ENCODE measurements at regions not wholly inside any gene's neighbourhood (a gene's known extent, or its start where the extent isn't known, plus 50 kb on each side); places are given as distances from the start of the nearest gene placed in this dataset.

GRCh38 chr7:113289140-113289740, 170.9 kb upstream of the SMIM30 start:
- ChIA-PET POLR2A (no interaction called here), CTCF (interaction anchor here (0.6 to 2.6 kb wide), 22 partner anchors 8 to 739 kb away, joined by 3 to 46 read pairs (median 4); a partner anchor contains a TSS)
- no peak for DNase-seq (ENCODE audit: low read depth, low spot score)
- H3K27ac ChIP-seq (ENCODE audit: low read depth, low read length): no peak overlapping the region
- H3K9me3 ChIP-seq (ENCODE audit: control insufficient read depth, insufficient read depth, low read length): peaks cover 4% of the 10 kb centered on the region; the same call in 1 of the 2 replicates
- no peaks in the 10 kb centered on the region for H3K27me3 ChIP-seq (ENCODE audit: control insufficient read depth, insufficient read depth, low read length)
- peak; percentile 76 for TF ChIP-seq CTCF (IDR thresholded peaks at IDR 0.05; ENCODE audit: low read depth, low read length)
- no peak overlapping the region for H3K4me3 ChIP-seq (ENCODE audit: low read depth, low read length)

GRCh38 chr7:113285411-113285810, 167.1 kb upstream of the SMIM30 start:
- no peak for DNase-seq (ENCODE audit: low read depth, low spot score)
- TF ChIP-seq CTCF (IDR thresholded peaks at IDR 0.05; ENCODE audit: low read depth, low read length): no peak
- ChIA-PET CTCF (interaction anchor here (1.1 kb wide), 1 partner anchor 126 kb away, joined by 3 read pairs; no protein-coding TSS in a partner anchor), POLR2A (no interaction called here)
- H3K4me3 ChIP-seq (ENCODE audit: low read depth, low read length): no peak overlapping the region
- H3K9me3 ChIP-seq (ENCODE audit: control insufficient read depth, insufficient read depth, low read length): peaks cover 4% of the 10 kb centered on the region; the same call in 1 of the 2 replicates
- no peaks in the 10 kb centered on the region for H3K27me3 ChIP-seq (ENCODE audit: control insufficient read depth, insufficient read depth, low read length)
- H3K27ac ChIP-seq (ENCODE audit: low read depth, low read length): no peak overlapping the region

- H3K27me3 ChIP-seq (ENCODE audit: control insufficient read depth, insufficient read depth, low read length): no peaks in the 10 kb centered on the region
- H3K9me3 ChIP-seq (ENCODE audit: control insufficient read depth, insufficient read depth, low read length): peaks cover 4% of the 10 kb centered on the region; the same call in 1 of the 2 replicates
- no peak overlapping the region for H3K4me3 ChIP-seq (ENCODE audit: low read depth, low read length)
- no peak for TF ChIP-seq CTCF (IDR thresholded peaks at IDR 0.05; ENCODE audit: low read depth, low read length)
- H3K27ac ChIP-seq (ENCODE audit: low read depth, low read length): no peak overlapping the region
- CTCF ChIA-PET: interaction anchor here (2.2 kb wide), 1 partner anchor 124 kb away, joined by 5 read pairs; no protein-coding TSS in a partner anchor
- peak; percentile 41 for DNase-seq (ENCODE audit: low read depth, low spot score)
- POLR2A ChIA-PET: no interaction called here
Observed at GRCh38 chr7:113283861-113284260, 165.5 kb upstream of the SMIM30 start.

GRCh38 chr7:113282875-113283274, 164.5 kb upstream of the SMIM30 start:
- ChIA-PET CTCF (interaction anchor here (2.2 kb wide), 1 partner anchor 123 kb away, joined by 5 read pairs; no protein-coding TSS in a partner anchor), POLR2A (no interaction called here)
- DNase-seq (ENCODE audit: low read depth, low spot score): no peak
- TF ChIP-seq CTCF (IDR thresholded peaks at IDR 0.05; ENCODE audit: low read depth, low read length): no peak
- no peaks in the 10 kb centered on the region for H3K27me3 ChIP-seq (ENCODE audit: control insufficient read depth, insufficient read depth, low read length)
- no peak overlapping the region for H3K27ac ChIP-seq (ENCODE audit: low read depth, low read length)
- no peak overlapping the region for H3K4me3 ChIP-seq (ENCODE audit: low read depth, low read length)
- H3K9me3 ChIP-seq (ENCODE audit: control insufficient read depth, insufficient read depth, low read length): peaks cover 4% of the 10 kb centered on the region; the same call in 1 of the 2 replicates

- no peak overlapping the region for H3K4me3 ChIP-seq (ENCODE audit: low read depth, low read length)
- no peak overlapping the region for H3K27ac ChIP-seq (ENCODE audit: low read depth, low read length)
- ChIA-PET CTCF (interaction anchor here (0.5 kb wide), 1 partner anchor 122 kb away, joined by 3 read pairs; no protein-coding TSS in a partner anchor), POLR2A (no interaction called here)
- H3K9me3 ChIP-seq (ENCODE audit: control insufficient read depth, insufficient read depth, low read length): peaks cover 4% of the 10 kb centered on the region; the same call in 1 of the 2 replicates
- TF ChIP-seq CTCF (IDR thresholded peaks at IDR 0.05; ENCODE audit: low read depth, low read length): no peak
- no peak for DNase-seq (ENCODE audit: low read depth, low spot score)
- H3K27me3 ChIP-seq (ENCODE audit: control insufficient read depth, insufficient read depth, low read length): no peaks in the 10 kb centered on the region
Observed at GRCh38 chr7:113281223-113281622, 162.9 kb upstream of the SMIM30 start.

All from AG04450 (cell line).